RWPE1 (cell line): ENCODE measurements at regions not wholly inside any gene's neighbourhood (a gene's known extent, or its start where the extent isn't known, plus 50 kb on each side); places are given as distances from the start of the nearest gene placed in this dataset.

Experiments used
- CTCF ChIA-PET: fragments of 350-600 bp; sonication (Branson Sonifier 250); formaldehyde crosslinking; extraction: SDS; loops from one replicate; lab custom pipeline; 2021; lab: Yijun Ruan, JAX
- POLR2A ChIA-PET: fragments of 400-600 bp; formaldehyde crosslinking; extraction: SDS; loops from one replicate; lab custom pipeline; 2020; ENCODE audit warnings: antibody characterized with exemption; ENCODE audit not compliant: low non-redundant PET; lab: Yijun Ruan, JAX
- DNase-seq: peaks from one replicate; pipeline ENCODE4 v3.0.0; 2012; ENCODE audit warnings: low spot score
- H3K27ac ChIP-seq: fragments of 450-650 bp; 2 replicates; pipeline ENCODE4 v1.5.1; 2017
- CTCF ChIP-seq: fragments of 450-650 bp; conservative IDR thresholded peaks from 2 replicates; pipeline ENCODE4 v1.5.1; 2017; ENCODE audit warnings: low read depth, mild to moderate bottlenecking

DNA sequence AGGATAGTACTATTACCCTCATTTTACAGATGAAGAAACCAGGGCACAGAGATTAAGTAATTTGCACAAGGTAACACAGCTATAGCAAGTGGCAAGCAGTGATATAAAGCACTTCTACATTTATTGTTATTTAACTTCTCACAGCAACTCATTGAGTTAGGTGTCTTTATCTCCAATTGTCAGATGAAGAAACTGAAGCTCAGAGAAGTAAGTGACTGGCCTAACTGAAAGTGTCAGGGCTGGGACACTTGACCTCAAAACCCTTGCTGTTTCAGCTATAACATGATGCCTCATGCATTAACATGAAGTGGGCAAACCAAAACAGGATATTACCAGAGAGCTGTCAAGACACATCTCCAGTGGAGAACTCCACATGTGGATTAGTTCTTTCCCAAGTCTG is 65.8 kb upstream of the LEKR1 start:
- no peak overlapping the region for H3K27ac ChIP-seq
- POLR2A ChIA-PET = no interaction called here
- CTCF ChIA-PET = interaction anchor here (0.6 to 0.7 kb wide), 2 partner anchors 49 to 57 kb away, joined by 3 read pairs; no protein-coding TSS in a partner anchor
- no peak for TF ChIP-seq CTCF
- no peak for DNase-seq

DNA sequence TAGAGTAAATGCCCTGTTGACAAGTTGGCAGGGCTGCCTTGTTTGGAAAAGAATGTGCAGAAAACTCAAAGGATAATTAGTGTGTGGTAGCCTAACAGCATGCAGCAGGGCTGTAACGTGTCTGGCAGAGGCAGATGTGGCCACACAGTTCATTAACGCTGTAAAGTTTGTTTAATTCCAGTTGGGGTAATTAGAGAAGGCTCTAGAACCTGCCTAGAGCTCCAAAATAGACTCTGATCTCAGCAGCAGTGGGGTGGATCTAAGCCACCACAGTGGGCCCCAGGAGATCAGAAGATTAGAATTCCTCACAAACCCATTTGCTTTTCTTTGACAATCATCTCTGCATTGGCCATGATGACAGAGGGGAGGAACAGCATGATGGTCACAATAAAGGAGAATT is 65.1 kb upstream of the LEKR1 start:
- TF ChIP-seq CTCF = no peak
- CTCF ChIA-PET = interaction anchor here (0.7 kb wide), 1 partner anchor 49 kb away, joined by 3 read pairs; no protein-coding TSS in a partner anchor

GRCh38 chr3:156761713-156762451 is 64.3 kb upstream of the LEKR1 start:
- CTCF ChIA-PET = no interaction called here
- DNase-seq = no peak
- POLR2A ChIA-PET = no interaction called here
- H3K27ac ChIP-seq = no peak overlapping the region
- TF ChIP-seq CTCF = no peak

More for the DNA sequence above, 65.1 kb upstream of the LEKR1 start:
- no peak for DNase-seq
- peak overlapping the region; percentile 56; the same call in 1 of the 2 replicates for H3K27ac ChIP-seq
- POLR2A ChIA-PET = no interaction called here

DNA sequence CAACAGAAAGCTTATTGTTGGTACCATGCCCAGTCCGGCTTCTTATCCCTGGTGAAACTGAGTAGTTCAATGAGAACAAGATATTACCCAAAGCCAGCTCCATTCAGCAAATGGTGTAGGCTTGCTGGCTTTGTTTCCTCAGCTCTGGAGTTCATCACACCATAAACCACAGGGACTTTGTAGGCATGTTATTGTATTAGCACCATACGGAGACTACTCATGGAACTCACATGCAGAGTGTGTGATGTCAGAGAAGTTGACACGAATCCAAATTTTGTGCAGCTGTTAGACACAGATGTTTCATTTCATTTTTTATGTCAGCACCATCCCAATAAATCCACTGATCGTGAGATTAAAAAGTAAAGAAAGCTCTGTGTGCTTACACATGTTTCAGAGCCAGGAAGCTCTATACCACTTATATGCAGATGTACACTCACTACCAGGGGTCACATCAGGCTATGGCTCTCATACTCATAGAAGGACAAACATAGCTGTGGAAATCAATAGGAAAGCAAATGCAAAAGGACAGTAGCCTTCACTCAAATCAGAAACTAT is 63.4 kb upstream of the LEKR1 start:
- no peak overlapping the region for H3K27ac ChIP-seq
- CTCF ChIA-PET = interaction anchor here (0.6 kb wide), 1 partner anchor 612 kb away, joined by 4 read pairs; no protein-coding TSS in a partner anchor
- POLR2A ChIA-PET = no interaction called here
- no peak for TF ChIP-seq CTCF
- DNase-seq = no peak

DNA sequence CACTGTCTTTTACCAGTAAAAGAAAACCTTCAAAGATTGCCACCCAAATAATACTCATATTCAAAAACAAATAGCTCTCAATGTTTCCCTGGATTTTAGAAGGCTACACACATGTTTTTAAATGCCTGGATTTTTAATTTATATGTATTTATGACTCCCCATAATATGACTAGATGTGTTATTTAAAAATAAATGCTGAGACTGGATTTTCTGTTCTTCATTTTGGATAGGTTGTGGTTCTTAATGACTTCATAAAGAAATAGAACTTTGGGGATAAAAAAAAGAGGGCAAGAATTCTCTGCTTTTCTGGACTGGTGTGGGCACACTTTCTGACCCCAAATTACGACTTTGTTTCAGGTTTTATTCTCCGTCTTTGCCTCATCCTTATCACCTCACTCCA is 62.8 kb upstream of the LEKR1 start:
- no peak overlapping the region for H3K27ac ChIP-seq
- ChIA-PET POLR2A (no interaction called here), CTCF (interaction anchor here (0.6 kb wide), 1 partner anchor 613 kb away, joined by 4 read pairs; no protein-coding TSS in a partner anchor)
- TF ChIP-seq CTCF = no peak
- no peak for DNase-seq

DNA sequence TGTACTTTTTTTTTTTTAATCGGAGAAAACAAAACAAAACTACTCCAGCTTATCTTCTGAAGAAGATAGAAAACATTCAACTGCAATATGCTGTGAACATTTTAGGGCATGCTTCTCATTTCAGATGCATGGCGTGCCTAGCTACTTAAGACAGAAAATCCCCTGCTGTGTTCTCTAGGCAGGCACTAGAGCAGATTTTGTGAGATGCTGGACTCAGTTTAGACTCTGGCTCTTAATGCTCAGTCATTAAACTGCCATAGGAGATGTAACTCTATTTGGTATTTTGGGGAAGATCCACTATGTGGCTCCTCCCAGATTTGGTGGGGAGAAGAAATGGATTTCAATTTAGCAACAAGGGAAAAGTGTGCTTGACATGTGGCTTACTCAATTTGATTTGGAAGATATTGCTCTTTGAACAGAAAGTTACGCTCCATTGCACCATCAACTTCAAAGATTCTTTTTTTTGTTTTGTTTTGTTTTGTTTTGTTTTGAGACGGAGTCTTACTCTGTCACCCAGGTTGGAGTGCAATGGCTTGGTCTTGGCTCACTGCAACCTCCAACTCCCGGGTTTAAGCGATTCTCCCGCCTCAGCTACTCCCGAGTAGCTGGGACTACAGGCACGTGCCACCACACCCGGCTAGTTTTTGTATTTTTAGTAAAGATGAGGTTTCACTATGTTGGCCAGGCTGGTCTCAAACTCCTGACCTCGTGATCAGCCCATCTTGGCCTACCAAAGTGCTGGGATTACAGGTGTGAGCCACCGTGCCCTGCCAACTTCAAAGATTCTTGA is 62.0 kb upstream of the LEKR1 start:
- TF ChIP-seq CTCF = no peak
- DNase-seq = no peak
- CTCF ChIA-PET = no interaction called here
- POLR2A ChIA-PET = no interaction called here
- H3K27ac ChIP-seq = peak overlapping the region; percentile 51; the same call in 1 of the 2 replicates
